Left cardiac atrium (tissue), 4 donors: ENCODE measurements at regions not wholly inside any gene's neighbourhood (a gene's known extent, or its start where the extent isn't known, plus 50 kb on each side); places are given as distances from the start of the nearest gene placed in this dataset.

Experiments
- ATAC-seq, 2 donors: fragments of 200-7000 bp; cut with Tn5 transposase; one replicate each; pipeline ENCODE4 v1.9.1; 2020; ENCODE audit warnings: mild to moderate bottlenecking in 2 of 2, moderate library complexity in 2 of 2
- DNase-seq: peaks from one replicate; pipeline ENCODE4 v3.0.0-alpha.2; 2020
- intact Hi-C, 2 donors: fragments of 100-400 bp; cut with DNase I; formaldehyde crosslinking; loops; one replicate each; pipeline versions ENCODE4 v1.14.1 to v1.15.1; 2022 to 2023
- donor health status: DM: no; HTN: yes; CAD: no.
- donor health status: DM: no; HTN: yes; CAD: no; lungs with severe emphysema.
- donor health status: DM: yes; HTN: yes; CAD: no.
- donor health status: Dilated cardiomyopathy.

GRCh38 chr5:50962934-50963872, 296.8 kb downstream of the PARP8 start:
- intact Hi-C loops: loop anchor here (5.0 to 10.0 kb wide), 2 partner anchors 1044 to 1692 kb away; no protein-coding TSS in a partner anchor
- DNase-seq: peak; percentile 62

GRCh38 chr5:50963971-50964745, 297.7 kb downstream of the PARP8 start:
- intact Hi-C loops: loop anchor here (5.0 to 10.0 kb wide), 2 partner anchors 1043 to 1691 kb away; no protein-coding TSS in a partner anchor
- DNase-seq (no peak), ATAC-seq (no peak)

More at GRCh38 chr5:50962934-50963872, 296.8 kb downstream of the PARP8 start:
- ATAC-seq: peak; percentile 88 to 89

- DNase-seq (no peak), ATAC-seq (no peak)
- intact Hi-C loops: loop anchor here (5.0 to 10.0 kb wide), 2 partner anchors 1042 to 1690 kb away; no protein-coding TSS in a partner anchor
Observed at GRCh38 chr5:50964746-50965653, 298.6 kb downstream of the PARP8 start.

DNA sequence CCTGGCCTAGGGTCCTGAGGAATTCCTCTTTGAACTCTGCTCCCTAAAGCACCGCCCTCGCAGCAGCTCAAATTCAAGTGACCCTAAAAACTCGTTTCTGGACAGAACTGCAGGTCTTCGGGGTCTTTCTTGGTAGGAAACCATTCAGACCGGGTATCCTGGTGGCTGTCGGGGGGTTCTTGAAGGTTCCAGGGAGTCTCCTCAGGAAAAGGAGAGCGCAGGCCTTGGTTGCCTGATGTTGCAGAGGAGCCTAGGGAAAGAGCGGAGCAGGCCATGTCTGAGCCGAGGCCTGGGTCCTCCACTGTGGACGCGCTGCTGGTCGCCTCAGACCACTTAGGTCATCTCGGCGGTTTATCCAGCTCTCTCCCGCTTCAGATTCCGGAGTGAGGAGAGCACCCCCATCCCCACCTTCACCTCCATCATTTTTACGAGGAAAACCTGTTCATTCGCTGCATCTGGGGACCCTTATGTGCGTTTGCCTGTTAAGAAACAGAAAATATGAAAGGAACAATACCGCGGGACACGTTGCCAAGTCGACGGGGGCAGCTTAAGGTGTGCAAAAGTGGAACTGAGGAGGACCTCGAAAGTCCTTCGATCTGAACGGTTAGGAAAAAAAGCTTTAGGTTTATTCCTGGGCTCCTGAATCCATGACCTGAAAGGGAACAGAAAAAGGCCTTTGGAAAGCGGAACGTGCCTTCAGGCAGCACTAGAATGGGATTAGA, 299.4 kb downstream of the PARP8 start:
- intact Hi-C loops: loop anchor here in 1 of 2 donors (10.0 kb wide), 1 partner anchor 1689 kb away; no protein-coding TSS in a partner anchor
- ATAC-seq: no peak
- DNase-seq: no peak

- DNase-seq: no peak
- intact Hi-C loops: loop anchor here in 1 of 2 donors (10.0 kb wide), 1 partner anchor 1688 kb away; no protein-coding TSS in a partner anchor
- no peak for ATAC-seq
Observed at GRCh38 chr5:50967009-50967562, 300.6 kb downstream of the PARP8 start.

DNA sequence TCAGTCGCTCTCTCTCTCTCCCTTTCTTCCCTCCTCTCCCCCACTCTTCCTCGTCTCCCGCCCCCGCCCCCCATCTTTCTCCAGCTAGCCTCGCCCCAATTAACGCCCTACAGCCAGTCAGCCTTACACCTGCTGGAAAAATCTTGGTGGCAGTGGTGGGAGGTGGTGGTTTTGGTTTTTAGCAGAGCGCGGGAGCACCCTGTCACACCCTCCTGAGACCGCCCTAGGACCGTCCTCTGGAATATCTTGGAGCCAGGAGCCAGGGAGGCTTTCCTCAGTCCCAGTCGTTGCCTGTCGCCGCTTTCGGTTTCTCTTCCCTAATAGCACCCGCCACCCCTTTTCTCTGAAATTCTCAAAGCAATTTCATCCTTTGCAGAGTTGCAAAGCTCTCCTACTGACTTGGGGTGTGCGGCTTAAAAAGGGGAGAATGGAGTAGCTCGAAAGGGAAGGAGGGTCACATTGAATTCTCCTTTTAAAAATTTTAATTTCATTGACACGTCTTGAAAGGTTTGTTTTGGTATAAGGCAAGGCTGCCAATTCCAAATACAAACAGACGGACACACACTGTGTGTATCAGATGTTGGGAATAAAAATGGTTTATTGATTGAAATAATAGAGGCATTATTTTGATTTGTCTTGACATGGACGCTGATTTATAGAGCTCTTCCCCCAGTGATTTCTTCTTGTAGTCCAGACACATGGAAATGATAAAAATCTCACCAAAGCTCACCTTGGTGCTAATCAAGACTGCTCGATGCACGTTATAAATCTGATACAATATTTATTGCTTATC, 301.3 kb downstream of the PARP8 start:
- peak in 1 of 2 donors; percentile 52 for ATAC-seq
- intact Hi-C loops: loop anchor here in 1 of 2 donors (10.0 kb wide), 1 partner anchor 1687 kb away; no protein-coding TSS in a partner anchor
- DNase-seq: no peak

DNA sequence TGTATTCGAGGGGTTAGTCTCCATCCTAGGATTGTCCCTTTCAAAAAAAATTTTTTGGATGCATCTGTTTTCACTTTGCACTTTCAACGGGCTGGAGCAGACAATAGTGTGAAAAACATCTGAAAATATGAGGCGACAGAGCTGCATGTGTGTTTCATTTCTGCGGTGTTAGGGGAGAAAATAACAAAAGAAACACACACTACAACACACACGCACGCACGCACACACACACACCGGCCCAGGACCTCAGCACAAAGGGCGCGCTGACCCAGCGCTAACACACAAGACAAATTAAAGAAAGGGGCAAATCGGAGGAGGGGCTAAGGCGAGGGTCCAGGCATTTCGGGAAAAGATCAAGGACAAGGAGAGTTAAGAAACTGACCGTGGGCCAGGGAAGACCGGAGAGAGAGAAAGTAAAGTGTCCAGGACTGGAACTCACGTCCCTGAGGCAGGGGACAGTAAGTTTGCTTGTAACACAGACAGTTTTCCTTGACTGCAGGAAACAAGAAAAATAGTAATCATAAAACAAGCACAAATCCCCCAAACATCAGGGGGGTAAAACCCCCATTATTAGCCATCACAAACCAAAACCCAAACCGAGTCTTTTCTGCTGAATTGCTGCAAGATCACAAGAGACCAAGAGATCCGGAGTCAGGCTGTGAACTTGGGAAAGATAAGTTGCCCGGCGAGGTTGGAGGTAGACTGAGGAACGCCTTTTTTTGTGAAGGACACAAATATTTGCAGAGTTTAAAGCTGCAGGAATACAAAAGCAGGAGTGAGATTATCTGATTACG, 302.1 kb downstream of the PARP8 start:
- intact Hi-C loops: loop anchor here in 1 of 2 donors (10.0 kb wide), 1 partner anchor 1686 kb away; no protein-coding TSS in a partner anchor
- no peak for ATAC-seq
- DNase-seq: no peak

DNA sequence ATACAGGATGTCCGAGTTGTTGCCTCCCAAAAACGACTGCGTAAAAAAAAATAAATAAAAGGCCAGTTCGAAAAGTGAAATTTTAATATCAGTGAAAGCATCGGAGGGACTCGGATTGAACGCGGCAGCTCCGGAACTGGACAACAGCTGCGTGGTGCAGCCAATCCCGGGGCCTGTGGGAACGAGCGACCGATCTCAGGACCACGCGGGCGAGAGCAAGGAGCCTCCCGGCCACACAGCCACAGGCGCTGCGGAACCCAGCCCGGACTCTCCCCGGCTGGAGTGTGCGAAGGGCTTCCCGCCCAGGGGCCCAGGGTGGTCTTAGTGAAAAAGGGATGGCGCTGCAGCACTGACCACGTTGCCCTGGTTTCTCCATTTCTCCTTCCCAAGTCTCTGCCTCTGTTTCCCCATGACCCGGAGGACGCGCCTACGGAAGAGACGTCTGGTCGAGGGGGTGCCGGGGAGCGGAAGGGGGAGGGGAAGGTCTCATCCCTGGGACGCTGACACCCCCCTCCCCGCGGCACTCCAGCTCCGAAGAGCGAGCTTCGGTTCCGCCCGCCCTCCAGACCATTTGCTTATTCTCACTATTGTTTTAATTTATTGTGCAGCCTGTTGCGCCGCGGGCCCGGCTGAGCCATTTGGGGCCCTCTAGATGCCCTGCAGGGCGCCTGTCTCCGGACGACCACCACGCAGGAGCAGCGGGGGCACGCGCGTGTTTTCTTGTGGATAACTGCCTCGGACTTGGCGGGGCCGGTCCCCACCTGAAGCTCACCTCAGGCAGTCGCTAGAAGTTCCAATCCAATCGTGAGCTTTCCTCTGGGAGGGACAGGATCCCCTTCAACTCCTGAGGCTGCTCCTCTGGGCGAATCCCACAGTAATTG, 303.0 kb downstream of the PARP8 start:
- intact Hi-C loops: loop anchor here in 1 of 2 donors (10.0 kb wide), 1 partner anchor 1685 kb away; no protein-coding TSS in a partner anchor
- no peak for DNase-seq
- ATAC-seq: peak; percentile 29 to 47

DNA sequence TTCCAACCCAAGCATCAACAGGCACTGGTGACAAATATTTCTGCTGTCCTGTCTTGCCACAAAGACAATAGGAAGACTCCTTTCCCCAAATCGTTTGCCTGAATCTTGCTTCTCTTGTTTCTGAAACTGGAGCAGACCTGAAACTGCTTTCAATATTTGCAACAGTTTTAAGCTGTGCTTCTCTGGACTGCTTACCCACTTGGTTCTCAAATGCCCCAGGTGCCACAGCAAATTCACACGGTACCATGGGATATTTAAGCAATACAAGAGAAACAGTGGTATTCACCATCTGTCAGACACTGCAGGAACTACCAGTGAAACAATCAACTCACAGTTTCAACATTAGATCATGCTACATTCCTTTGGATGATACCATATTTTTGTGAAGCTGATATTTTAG, 309.4 kb downstream of the PARP8 start:
- intact Hi-C loops: no loop called here
- DNase-seq (no peak), ATAC-seq (no peak)

- intact Hi-C loops: no loop called here
- ATAC-seq: no peak
- no peak for DNase-seq
Observed at GRCh38 chr5:50978924-50979323, 312.5 kb downstream of the PARP8 start.

GRCh38 chr5:50984640-50985039, 318.2 kb downstream of the PARP8 start:
- no peak for ATAC-seq
- DNase-seq: no peak
- intact Hi-C loops: no loop called here

DNA sequence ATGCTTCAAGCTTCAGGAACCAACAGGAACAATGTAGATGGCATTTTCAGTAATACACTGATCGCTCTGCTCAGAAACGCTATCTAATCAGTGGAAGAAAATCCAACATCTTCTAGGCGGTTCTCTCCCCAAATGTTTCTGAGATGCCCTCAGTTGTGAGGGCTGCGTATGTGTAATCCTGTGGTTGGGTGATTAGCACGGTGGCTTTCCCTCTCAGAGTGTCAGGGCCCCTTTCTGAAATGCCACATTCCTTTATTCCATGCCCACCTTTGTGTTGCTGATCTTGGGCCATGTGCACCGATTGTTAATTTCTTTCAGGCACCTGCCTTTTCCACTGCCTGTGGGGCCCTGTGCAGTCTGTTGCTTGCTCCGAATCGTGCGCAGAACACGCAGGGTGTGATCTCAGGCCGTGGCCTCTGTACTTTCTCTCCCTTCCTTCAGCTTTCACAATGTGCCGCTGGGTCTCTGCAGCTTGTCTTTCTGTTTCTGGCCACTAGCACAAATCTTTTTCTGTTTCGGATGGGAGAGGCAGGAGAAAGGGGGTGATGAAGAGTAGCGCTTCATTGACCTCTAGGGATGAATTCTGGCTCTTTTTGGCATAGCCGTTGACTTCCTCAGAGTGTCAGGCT, 324.0 kb downstream of the PARP8 start:
- no peak for DNase-seq
- ATAC-seq: no peak
- intact Hi-C loops: no loop called here

DNA sequence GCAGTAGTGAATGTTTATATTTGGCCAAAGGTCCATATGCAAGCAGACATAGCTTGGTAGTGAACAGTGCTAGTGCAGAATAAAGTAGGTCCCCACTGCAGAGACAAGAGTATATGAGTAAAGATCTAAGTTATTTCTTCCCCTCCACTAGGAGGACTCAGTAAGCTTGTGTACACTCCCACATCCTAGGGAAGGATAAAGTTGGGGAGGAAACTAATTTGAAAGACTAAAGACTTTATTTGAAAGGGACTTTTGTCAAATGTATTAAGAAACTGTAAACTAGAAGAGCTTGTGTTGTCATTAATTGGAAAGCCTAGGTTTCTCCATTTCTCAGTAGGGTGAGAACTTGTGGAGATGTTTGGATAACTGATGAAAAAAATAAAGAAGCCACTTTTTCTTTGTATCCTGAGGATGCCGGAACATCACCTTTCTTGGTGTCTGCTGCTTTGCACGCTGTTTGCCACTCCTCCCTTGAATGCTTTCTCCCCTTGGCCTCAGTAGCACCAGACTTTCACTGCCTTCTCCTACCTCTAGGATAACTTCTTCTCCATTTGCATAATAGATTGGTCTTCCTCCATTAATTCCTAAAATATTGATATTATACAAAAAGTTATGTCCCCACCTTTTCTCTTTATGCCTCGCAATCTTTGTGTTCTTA, 329.0 kb downstream of the PARP8 start:
- no peak for DNase-seq
- ATAC-seq: no peak
- intact Hi-C loops: no loop called here
